ENCODE measurements at regions not wholly inside any gene's neighbourhood (a gene's known extent, or its start where the extent isn't known, plus 50 kb on each side); places are given as distances from the start of the nearest gene placed in this dataset.

DNA sequence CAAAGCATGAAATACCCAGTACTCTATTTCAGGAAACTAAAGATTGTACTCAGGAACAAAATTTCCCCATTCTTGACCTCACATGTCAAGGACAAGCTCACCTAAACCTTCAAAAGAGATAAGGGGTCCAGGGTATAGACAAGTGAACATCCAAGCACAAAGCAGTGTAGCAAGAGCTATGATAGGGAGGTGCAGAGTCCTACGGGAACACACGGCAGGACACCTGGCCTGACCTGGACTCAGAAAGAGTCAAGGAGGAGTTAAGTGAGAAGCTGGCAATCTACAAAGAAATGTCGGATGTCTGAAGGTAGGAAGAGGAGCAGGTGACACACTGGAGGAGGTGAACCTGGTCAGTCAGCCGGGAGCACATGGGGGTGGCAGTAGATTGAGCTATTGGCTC, 67.1 kb upstream of the LDLRAD3 start:
- TF ChIP-seq, protein P1, sequence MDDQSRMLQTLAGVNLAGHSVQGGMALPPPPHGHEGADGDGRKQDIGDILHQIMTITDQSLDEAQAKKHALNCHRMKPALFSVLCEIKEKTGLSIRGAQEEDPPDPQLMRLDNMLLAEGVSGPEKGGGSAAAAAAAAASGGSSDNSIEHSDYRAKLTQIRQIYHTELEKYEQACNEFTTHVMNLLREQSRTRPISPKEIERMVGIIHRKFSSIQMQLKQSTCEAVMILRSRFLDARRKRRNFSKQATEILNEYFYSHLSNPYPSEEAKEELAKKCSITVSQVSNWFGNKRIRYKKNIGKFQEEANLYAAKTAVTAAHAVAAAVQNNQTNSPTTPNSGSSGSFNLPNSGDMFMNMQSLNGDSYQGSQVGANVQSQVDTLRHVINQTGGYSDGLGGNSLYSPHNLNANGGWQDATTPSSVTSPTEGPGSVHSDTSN (IDR thresholded peaks at IDR 0.05): no peak
- TF ChIP-seq, protein P2, sequence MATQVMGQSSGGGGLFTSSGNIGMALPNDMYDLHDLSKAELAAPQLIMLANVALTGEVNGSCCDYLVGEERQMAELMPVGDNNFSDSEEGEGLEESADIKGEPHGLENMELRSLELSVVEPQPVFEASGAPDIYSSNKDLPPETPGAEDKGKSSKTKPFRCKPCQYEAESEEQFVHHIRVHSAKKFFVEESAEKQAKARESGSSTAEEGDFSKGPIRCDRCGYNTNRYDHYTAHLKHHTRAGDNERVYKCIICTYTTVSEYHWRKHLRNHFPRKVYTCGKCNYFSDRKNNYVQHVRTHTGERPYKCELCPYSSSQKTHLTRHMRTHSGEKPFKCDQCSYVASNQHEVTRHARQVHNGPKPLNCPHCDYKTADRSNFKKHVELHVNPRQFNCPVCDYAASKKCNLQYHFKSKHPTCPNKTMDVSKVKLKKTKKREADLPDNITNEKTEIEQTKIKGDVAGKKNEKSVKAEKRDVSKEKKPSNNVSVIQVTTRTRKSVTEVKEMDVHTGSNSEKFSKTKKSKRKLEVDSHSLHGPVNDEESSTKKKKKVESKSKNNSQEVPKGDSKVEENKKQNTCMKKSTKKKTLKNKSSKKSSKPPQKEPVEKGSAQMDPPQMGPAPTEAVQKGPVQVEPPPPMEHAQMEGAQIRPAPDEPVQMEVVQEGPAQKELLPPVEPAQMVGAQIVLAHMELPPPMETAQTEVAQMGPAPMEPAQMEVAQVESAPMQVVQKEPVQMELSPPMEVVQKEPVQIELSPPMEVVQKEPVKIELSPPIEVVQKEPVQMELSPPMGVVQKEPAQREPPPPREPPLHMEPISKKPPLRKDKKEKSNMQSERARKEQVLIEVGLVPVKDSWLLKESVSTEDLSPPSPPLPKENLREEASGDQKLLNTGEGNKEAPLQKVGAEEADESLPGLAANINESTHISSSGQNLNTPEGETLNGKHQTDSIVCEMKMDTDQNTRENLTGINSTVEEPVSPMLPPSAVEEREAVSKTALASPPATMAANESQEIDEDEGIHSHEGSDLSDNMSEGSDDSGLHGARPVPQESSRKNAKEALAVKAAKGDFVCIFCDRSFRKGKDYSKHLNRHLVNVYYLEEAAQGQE (IDR thresholded peaks at IDR 0.05; ENCODE audit: low read depth, low read length): no peak
- TF ChIP-seq GABPA (IDR thresholded peaks at IDR 0.05; ENCODE audit: low read depth): no peak
- TF ChIP-seq POLR2AphosphoS5 (IDR thresholded peaks at IDR 0.05; ENCODE audit: low read depth, low read length): no peak
- TF ChIP-seq NRF1 (IDR thresholded peaks at IDR 0.05; ENCODE audit: low read depth, low read length): no peak
- TF ChIP-seq, protein P3, sequence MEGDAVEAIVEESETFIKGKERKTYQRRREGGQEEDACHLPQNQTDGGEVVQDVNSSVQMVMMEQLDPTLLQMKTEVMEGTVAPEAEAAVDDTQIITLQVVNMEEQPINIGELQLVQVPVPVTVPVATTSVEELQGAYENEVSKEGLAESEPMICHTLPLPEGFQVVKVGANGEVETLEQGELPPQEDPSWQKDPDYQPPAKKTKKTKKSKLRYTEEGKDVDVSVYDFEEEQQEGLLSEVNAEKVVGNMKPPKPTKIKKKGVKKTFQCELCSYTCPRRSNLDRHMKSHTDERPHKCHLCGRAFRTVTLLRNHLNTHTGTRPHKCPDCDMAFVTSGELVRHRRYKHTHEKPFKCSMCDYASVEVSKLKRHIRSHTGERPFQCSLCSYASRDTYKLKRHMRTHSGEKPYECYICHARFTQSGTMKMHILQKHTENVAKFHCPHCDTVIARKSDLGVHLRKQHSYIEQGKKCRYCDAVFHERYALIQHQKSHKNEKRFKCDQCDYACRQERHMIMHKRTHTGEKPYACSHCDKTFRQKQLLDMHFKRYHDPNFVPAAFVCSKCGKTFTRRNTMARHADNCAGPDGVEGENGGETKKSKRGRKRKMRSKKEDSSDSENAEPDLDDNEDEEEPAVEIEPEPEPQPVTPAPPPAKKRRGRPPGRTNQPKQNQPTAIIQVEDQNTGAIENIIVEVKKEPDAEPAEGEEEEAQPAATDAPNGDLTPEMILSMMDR (IDR thresholded peaks at IDR 0.05): no peak
- TF ChIP-seq, protein P4, sequence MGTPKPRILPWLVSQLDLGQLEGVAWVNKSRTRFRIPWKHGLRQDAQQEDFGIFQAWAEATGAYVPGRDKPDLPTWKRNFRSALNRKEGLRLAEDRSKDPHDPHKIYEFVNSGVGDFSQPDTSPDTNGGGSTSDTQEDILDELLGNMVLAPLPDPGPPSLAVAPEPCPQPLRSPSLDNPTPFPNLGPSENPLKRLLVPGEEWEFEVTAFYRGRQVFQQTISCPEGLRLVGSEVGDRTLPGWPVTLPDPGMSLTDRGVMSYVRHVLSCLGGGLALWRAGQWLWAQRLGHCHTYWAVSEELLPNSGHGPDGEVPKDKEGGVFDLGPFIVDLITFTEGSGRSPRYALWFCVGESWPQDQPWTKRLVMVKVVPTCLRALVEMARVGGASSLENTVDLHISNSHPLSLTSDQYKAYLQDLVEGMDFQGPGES (IDR thresholded peaks at IDR 0.05; ENCODE audit: low read depth, low read length): no peak
